Spinal cord (tissue), 9 donors: ENCODE measurements at regions not wholly inside any gene's neighbourhood (a gene's known extent, or its start where the extent isn't known, plus 50 kb on each side); places are given as distances from the start of the nearest gene placed in this dataset.
A peak's percentile ranks its signal among the peaks of the same experiment; 100 is the strongest.

Source experiments
- DNase-seq, 6 donors: peaks; one replicate each; pipeline versions ENCODE4 v3.0.0 to v3.0.0-alpha.2; 2013 to 2015; ENCODE audit warnings: low spot score in 6 of 6, low read depth in 4 of 6
- H3K27ac ChIP-seq: one replicate; pipeline ENCODE4 v1.5.1; 2013; ENCODE audit warnings: low read depth, low read length, control low read depth
- H3K27me3 ChIP-seq: one replicate; pipeline ENCODE4 v1.6.1; 2013; ENCODE audit warnings: low read length; ENCODE audit not compliant: control insufficient read depth, insufficient read depth
- H3K36me3 ChIP-seq: one replicate; pipeline ENCODE4 v1.6.1; 2013; ENCODE audit warnings: low read length; ENCODE audit not compliant: control insufficient read depth, insufficient read depth
- H3K4me1 ChIP-seq: one replicate; pipeline ENCODE4 v1.6.1; 2013; ENCODE audit warnings: low read length; ENCODE audit not compliant: control insufficient read depth, insufficient read depth
- H3K4me3 ChIP-seq: one replicate; pipeline ENCODE4 v1.5.1; 2013; ENCODE audit warnings: low read depth, low read length, control low read depth
- H3K9me3 ChIP-seq: one replicate; pipeline ENCODE4 v1.6.1; 2013; ENCODE audit warnings: low read length; ENCODE audit not compliant: control insufficient read depth, insufficient read depth
- WGBS: methylation state at CpG from one replicate; pipeline ENCODE4 v1.1.5; 2013; ENCODE audit warnings: missing lambda C conversion rate; ENCODE audit not compliant: insufficient coverage; 5-methylcytosine and 5-hydroxymethylcytosine counted together
- donor health status: healthy.

GRCh38 chr5:113806250-113806649 lies 292.8 kb downstream of the YTHDC2 start:
- peaks cover 10% of the 10 kb centered on the region for H3K4me1 ChIP-seq
- no peaks in the 10 kb centered on the region for H3K9me3 ChIP-seq
- H3K27me3 ChIP-seq = no peaks in the 10 kb centered on the region
- H3K4me3 ChIP-seq = no peak overlapping the region
- H3K27ac ChIP-seq = peak overlapping the region; percentile 75
- no peaks in the 10 kb centered on the region for H3K36me3 ChIP-seq
- 24% methylated on average over 2 of the region's 3 CpGs for WGBS
- DNase-seq = peak in 5 of 6 donors; percentile 17 to 86 (median 36)

DNA sequence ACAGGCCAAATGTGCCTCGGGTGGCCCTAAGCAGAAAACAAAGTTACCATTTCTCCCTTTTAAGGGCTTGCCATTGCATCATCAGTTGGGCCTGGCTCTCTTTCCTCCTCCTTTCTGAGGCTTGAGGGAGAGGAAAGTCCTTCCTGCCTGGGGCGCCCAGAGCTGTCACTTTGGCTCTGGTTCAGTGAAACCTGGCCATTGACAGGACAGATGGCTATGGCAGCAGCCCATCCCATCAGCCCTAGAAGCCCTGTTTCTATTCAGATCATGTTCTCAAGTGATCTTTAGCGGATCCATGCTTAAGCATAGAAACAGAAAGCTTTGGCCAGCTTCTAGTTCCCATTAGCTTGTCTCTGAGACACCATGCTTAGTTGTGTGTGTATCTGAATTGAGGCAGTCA lies 293.4 kb downstream of the YTHDC2 start:
- Histone ChIP-seq H3K27ac (peak overlapping the region; percentile 75), H3K36me3 (no peaks in the 10 kb centered on the region), H3K4me3 (no peak overlapping the region), H3K4me1 (peaks cover 10% of the 10 kb centered on the region), H3K27me3 (no peaks in the 10 kb centered on the region), H3K9me3 (no peaks in the 10 kb centered on the region)
- whole genome bisulfite sequencing = no CpG with 5 or more reads among the region's 3 CpGs
- peak in 5 of 6 donors; percentile 30 to 82 (median 35) for DNase-seq

- no peaks in the 10 kb centered on the region for H3K9me3 ChIP-seq
- peak overlapping the region; percentile 75 for H3K27ac ChIP-seq
- H3K4me1 ChIP-seq = peaks cover 10% of the 10 kb centered on the region
- no peaks in the 10 kb centered on the region for H3K27me3 ChIP-seq
- H3K36me3 ChIP-seq = no peaks in the 10 kb centered on the region
- H3K4me3 ChIP-seq = no peak overlapping the region
- DNase-seq = peak in 5 of 6 donors; percentile 30 to 89 (median 38)
- WGBS = 20% methylated on average over 5 of the region's 7 CpGs
Measured at GRCh38 chr5:113807427-113807991, 294.0 kb downstream of the YTHDC2 start.

- no peak for DNase-seq
- H3K27ac ChIP-seq = no peak overlapping the region
- peaks cover 10% of the 10 kb centered on the region for H3K4me1 ChIP-seq
- no peaks in the 10 kb centered on the region for H3K36me3 ChIP-seq
- WGBS = no CpG with 5 or more reads among the region's 1 CpG
- H3K4me3 ChIP-seq = no peak overlapping the region
- no peaks in the 10 kb centered on the region for H3K27me3 ChIP-seq
- no peaks in the 10 kb centered on the region for H3K9me3 ChIP-seq
Measured at GRCh38 chr5:113808956-113809355, 295.5 kb downstream of the YTHDC2 start.

DNA sequence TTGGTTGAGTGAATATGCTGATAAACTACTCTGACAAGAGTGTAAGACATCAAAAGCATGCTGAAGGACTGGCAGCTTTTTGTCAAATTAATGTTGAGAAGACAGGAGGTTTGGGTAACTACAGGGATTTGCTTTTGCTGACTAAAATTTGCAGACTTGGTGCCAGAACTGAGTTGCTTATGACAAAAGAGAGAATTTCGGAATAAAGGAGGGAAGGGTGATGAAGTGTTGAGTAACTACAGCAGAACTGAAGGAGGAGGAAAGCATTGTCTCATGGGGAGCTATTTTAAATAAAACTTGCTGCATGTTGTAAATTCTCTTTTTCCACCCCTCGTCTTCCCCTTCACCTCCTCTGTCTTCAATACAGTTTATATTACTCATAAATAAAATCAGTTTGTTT lies 296.1 kb downstream of the YTHDC2 start:
- no CpG with 5 or more reads among the region's 2 CpGs for WGBS
- H3K9me3 ChIP-seq = no peaks in the 10 kb centered on the region
- no peak for DNase-seq
- no peaks in the 10 kb centered on the region for H3K27me3 ChIP-seq
- H3K4me1 ChIP-seq = peaks cover 10% of the 10 kb centered on the region
- no peak overlapping the region for H3K4me3 ChIP-seq
- H3K27ac ChIP-seq = no peak overlapping the region
- no peaks in the 10 kb centered on the region for H3K36me3 ChIP-seq

DNA sequence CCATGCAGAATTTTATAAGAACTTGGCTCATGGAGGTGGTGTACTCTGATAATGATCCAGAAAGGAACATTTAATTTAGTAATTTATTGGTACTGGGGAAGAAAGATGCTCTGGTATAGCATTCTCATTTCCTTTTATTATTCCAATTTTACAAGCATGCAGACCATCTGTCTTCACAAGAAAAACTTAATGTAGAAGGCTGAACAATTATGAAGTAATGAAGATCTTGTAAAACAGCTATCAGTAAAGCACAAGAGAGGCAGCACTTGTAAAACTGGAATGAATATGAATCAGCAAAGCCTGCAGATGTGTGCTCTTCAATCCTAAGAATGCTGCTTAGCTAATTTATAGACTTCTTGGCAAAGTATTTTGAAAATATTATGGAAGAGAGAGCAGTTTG lies 300.0 kb downstream of the YTHDC2 start:
- Histone ChIP-seq H3K4me3 (no peak overlapping the region), H3K36me3 (no peaks in the 10 kb centered on the region), H3K27ac (no peak overlapping the region), H3K4me1 (no peaks in the 10 kb centered on the region), H3K27me3 (no peaks in the 10 kb centered on the region), H3K9me3 (no peaks in the 10 kb centered on the region)
- peak in 2 of 6 donors; percentile 22 to 56 for DNase-seq

GRCh38 chr5:113817683-113818082 lies 304.2 kb downstream of the YTHDC2 start:
- no peaks in the 10 kb centered on the region for H3K4me1 ChIP-seq
- 86% methylated on average over 1 of the region's 3 CpGs for WGBS

GRCh38 chr5:113823696-113824095 lies 310.2 kb downstream of the YTHDC2 start:
- Histone ChIP-seq H3K36me3 (no peaks in the 10 kb centered on the region), H3K27ac (no peak overlapping the region), H3K4me1 (no peaks in the 10 kb centered on the region), H3K9me3 (no peaks in the 10 kb centered on the region), H3K4me3 (no peak overlapping the region), H3K27me3 (no peaks in the 10 kb centered on the region)
- no peak for DNase-seq
- no CpG with 5 or more reads among the region's 3 CpGs for WGBS

More at GRCh38 chr5:113817683-113818082, 304.2 kb downstream of the YTHDC2 start:
- no peak for DNase-seq
- Histone ChIP-seq H3K27me3 (no peaks in the 10 kb centered on the region), H3K9me3 (no peaks in the 10 kb centered on the region), H3K36me3 (no peaks in the 10 kb centered on the region), H3K27ac (no peak overlapping the region), H3K4me3 (no peak overlapping the region)

GRCh38 chr5:113824307-113824706 lies 310.8 kb downstream of the YTHDC2 start:
- Histone ChIP-seq H3K4me1 (no peaks in the 10 kb centered on the region), H3K27me3 (no peaks in the 10 kb centered on the region), H3K4me3 (no peak overlapping the region), H3K27ac (no peak overlapping the region), H3K36me3 (no peaks in the 10 kb centered on the region), H3K9me3 (no peaks in the 10 kb centered on the region)
- no CpG with 5 or more reads among the region's 2 CpGs for WGBS
- DNase-seq = no peak

DNA sequence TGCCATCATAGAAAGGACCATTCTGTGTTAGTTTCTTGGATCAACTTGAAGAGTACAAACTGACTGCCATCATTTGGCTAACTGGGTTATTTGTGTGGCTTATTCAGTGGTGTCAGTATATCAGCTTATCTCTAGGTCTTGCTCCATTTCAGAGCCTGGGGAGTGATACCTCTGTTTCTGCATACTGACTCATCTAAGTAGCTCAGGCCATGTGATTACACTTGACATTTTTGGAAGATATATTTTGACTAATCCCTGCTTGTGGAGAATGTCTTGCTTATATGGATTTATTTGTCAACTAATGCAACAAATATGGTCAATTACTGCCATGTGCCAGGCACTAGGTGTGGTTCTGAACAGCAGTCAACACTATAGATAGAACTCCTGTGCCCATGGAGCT lies 311.7 kb downstream of the YTHDC2 start:
- no peak for DNase-seq
- Histone ChIP-seq H3K27me3 (no peaks in the 10 kb centered on the region), H3K4me3 (no peak overlapping the region), H3K27ac (no peak overlapping the region), H3K9me3 (peaks cover under 1% of the 10 kb centered on the region), H3K36me3 (no peaks in the 10 kb centered on the region), H3K4me1 (no peaks in the 10 kb centered on the region)
